HL-60 (cell line): ENCODE measurements at regions not wholly inside any gene's neighbourhood (a gene's known extent, or its start where the extent isn't known, plus 50 kb on each side); places are given as distances from the start of the nearest gene placed in this dataset.

Experiments used
- GABPA ChIP-seq: IDR thresholded peaks from 2 replicates; pipeline ENCODE4 v1.6.1; 2012; ENCODE audit warnings: low read depth
- POLR2AphosphoS5 ChIP-seq: IDR thresholded peaks from 2 replicates; pipeline ENCODE4 v1.6.1; 2012; ENCODE audit warnings: low read depth
- SPI1 ChIP-seq: IDR thresholded peaks from 2 replicates; pipeline ENCODE4 v1.6.1; 2012; ENCODE audit warnings: low read depth, mild to moderate bottlenecking, borderline replicate concordance
- TF ChIP-seq, protein P1 (sequence below): IDR thresholded peaks from 2 replicates; pipeline ENCODE4 v1.6.1; 2012; ENCODE audit warnings: low read depth; ENCODE audit not compliant: insufficient replicate concordance
- TF ChIP-seq, protein P2 (sequence below): IDR thresholded peaks from one replicate; pipeline ENCODE4 v1.5.1; 2011; ENCODE audit warnings: low read length, control low read depth, inconsistent platforms; ENCODE audit not compliant: insufficient read depth

DNA sequence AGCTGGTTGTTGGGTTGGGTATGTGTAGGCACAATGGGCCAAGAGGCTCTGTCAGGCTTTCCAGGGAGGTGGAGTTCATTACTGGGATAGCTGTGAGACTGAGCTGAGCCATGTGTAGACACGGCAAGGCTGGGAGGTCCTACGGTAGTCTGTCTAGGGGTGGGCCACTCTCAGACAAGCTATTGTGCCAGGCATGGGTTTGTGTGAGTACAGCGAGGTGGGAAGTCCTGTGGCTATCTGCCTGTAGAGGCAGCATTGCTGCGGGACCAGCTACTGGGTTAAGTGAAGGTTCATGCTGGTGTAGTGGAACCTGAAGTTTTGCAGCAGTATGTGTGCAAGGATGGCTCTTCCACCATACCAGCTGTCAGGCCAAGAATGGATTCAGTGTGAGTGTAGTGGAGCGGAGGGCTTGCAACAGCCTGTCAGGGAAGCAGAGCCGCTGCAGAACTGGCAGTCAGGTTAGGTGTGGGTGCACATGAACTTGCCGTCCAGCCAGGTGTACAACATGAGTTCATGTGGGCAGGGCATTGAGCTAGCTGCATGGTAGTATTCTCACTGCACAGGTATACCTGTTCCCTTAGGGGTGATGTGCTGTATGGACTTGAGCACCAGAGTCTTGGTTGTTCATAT is 78.0 kb upstream of the CENPW start:
- TF ChIP-seq, protein P1, sequence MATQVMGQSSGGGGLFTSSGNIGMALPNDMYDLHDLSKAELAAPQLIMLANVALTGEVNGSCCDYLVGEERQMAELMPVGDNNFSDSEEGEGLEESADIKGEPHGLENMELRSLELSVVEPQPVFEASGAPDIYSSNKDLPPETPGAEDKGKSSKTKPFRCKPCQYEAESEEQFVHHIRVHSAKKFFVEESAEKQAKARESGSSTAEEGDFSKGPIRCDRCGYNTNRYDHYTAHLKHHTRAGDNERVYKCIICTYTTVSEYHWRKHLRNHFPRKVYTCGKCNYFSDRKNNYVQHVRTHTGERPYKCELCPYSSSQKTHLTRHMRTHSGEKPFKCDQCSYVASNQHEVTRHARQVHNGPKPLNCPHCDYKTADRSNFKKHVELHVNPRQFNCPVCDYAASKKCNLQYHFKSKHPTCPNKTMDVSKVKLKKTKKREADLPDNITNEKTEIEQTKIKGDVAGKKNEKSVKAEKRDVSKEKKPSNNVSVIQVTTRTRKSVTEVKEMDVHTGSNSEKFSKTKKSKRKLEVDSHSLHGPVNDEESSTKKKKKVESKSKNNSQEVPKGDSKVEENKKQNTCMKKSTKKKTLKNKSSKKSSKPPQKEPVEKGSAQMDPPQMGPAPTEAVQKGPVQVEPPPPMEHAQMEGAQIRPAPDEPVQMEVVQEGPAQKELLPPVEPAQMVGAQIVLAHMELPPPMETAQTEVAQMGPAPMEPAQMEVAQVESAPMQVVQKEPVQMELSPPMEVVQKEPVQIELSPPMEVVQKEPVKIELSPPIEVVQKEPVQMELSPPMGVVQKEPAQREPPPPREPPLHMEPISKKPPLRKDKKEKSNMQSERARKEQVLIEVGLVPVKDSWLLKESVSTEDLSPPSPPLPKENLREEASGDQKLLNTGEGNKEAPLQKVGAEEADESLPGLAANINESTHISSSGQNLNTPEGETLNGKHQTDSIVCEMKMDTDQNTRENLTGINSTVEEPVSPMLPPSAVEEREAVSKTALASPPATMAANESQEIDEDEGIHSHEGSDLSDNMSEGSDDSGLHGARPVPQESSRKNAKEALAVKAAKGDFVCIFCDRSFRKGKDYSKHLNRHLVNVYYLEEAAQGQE: no peak
- TF ChIP-seq GABPA (no peak), POLR2AphosphoS5 (no peak), SPI1 (no peak)
- TF ChIP-seq, protein P2, sequence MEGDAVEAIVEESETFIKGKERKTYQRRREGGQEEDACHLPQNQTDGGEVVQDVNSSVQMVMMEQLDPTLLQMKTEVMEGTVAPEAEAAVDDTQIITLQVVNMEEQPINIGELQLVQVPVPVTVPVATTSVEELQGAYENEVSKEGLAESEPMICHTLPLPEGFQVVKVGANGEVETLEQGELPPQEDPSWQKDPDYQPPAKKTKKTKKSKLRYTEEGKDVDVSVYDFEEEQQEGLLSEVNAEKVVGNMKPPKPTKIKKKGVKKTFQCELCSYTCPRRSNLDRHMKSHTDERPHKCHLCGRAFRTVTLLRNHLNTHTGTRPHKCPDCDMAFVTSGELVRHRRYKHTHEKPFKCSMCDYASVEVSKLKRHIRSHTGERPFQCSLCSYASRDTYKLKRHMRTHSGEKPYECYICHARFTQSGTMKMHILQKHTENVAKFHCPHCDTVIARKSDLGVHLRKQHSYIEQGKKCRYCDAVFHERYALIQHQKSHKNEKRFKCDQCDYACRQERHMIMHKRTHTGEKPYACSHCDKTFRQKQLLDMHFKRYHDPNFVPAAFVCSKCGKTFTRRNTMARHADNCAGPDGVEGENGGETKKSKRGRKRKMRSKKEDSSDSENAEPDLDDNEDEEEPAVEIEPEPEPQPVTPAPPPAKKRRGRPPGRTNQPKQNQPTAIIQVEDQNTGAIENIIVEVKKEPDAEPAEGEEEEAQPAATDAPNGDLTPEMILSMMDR: no peak
